GM12865 (cell line): ENCODE measurements at regions not wholly inside any gene's neighbourhood (a gene's known extent, or its start where the extent isn't known, plus 50 kb on each side); places are given as distances from the start of the nearest gene placed in this dataset.

Experiments used
- DNase-seq: peaks from one replicate; pipeline ENCODE4 v3.0.0; 2010; ENCODE audit warnings: low read depth
- H3K4me3 ChIP-seq: 2 replicates; pipeline ENCODE4 v1.5.1; 2011; ENCODE audit warnings: mild to moderate bottlenecking, low read depth, low read length, control low read depth
- TF ChIP-seq, protein P1 (sequence below): IDR thresholded peaks from 2 replicates; pipeline ENCODE4 v1.5.1; 2011; ENCODE audit warnings: low read length, control low read depth, low read depth, inconsistent platforms; ENCODE audit not compliant: insufficient read depth; ENCODE audit errors: missing control alignments

DNA sequence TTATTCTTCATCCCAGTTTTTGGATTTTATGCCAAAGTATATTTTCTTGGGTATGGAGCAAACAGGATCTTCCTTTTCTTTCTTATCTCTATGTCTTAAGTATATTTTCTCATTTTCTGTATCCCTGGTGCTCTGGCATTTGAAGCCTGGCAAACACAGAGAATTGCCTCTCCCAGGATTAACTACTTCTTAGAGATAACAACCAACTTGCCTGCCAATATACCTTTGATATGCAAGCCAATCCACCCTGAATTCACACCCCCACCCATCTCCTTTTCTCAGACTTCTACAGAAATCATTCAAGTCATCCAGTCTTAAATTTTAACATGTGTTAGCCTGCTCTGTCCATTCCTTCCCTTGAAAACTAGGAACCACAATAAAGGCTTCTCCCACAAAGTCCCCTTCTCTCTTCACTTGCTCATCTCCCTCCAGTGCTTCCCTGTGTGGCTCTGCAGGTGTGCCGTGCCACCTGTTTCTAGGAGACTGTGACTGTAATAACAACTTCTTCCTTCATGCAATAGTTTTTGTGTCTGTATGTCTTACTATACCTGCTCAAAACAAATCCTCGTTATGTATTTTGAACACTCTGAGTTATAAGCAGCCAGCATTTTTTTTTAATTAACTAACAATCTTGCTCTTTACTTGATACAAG lies 649.7 kb upstream of the RIOK2 start:
- DNase-seq, result no peak
- TF ChIP-seq, protein P1, sequence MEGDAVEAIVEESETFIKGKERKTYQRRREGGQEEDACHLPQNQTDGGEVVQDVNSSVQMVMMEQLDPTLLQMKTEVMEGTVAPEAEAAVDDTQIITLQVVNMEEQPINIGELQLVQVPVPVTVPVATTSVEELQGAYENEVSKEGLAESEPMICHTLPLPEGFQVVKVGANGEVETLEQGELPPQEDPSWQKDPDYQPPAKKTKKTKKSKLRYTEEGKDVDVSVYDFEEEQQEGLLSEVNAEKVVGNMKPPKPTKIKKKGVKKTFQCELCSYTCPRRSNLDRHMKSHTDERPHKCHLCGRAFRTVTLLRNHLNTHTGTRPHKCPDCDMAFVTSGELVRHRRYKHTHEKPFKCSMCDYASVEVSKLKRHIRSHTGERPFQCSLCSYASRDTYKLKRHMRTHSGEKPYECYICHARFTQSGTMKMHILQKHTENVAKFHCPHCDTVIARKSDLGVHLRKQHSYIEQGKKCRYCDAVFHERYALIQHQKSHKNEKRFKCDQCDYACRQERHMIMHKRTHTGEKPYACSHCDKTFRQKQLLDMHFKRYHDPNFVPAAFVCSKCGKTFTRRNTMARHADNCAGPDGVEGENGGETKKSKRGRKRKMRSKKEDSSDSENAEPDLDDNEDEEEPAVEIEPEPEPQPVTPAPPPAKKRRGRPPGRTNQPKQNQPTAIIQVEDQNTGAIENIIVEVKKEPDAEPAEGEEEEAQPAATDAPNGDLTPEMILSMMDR, result no peak
- no peak overlapping the region for H3K4me3 ChIP-seq

DNA sequence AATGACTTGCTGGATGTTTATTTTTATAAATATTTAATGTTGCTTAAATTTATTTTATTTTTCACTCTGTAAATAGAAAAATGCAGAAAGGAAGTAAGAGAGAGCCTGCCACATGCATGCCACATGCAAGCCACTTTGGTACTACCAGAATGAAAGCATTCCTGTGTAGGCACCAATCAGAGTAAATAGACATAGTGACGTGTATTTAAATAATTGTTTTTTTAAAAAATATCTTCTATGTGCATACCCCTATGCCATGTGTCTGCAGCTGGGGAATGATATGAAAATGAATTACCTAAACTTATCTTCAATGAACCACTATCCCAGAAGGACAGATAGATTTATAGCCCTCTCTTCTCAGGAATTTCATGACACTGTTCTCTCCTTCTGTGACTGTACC lies 651.5 kb upstream of the RIOK2 start:
- DNase-seq, result no peak
- TF ChIP-seq, protein P1, result no peak
- H3K4me3 ChIP-seq, result no peak overlapping the region

DNA sequence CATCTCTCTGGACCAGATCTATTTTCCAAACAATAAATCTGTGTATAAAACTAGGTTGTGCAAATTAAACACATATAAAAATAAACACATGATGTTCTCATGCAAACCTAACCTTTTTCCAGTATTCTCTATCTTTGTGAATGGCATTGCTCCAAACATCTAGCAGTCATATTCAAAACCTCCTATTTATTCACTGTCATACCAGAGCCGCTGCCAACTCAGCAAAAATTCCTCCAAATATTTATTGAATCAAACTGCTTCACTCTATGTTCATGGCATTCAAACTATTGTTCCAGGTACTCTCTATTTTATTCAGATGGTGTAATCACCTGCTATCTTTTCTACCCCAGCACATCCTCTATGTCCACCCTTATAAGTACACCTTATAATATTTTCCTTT lies 652.1 kb upstream of the RIOK2 start:
- DNase-seq, result no peak
- no peak overlapping the region for H3K4me3 ChIP-seq
- TF ChIP-seq, protein P1, result no peak

DNA sequence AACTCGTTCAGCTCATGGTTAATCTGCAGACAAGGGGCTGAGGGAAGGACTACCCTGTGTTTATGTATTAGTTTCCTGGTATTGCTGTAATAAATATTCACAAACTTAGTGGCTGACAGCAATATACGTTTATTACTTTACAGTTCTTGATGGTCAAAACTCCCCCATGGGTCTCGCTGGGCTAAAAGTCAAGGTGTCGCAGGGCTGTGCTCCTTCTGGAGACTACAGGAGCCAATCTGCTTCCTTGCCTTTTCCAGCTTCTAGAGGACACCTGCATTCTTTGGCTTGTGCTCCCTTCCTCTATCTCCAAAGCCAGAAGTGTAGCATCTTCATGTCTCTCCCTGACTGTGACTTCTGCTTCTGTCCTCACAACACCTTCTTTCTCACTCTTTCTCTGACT lies 653.8 kb upstream of the RIOK2 start:
- no peak for DNase-seq
- no peak overlapping the region for H3K4me3 ChIP-seq
- TF ChIP-seq, protein P1, result no peak

DNA sequence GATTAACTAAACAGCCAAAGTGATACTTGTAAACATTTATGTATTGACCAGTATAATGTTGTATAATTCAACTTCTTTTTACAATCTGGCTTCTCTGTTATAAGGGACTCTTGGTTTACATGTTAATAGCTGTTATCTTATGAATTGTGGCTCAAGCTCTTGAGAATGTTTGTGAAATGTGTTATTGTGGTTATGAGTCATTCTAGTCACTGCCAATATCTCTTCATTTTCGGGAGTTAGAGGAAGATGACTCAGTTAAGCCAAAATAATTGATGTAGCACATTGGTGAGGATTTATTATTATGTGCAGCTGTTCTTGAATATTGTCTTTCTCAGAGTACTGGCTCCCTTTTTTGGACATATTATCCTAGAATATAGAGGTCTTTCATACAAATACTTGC lies 655.2 kb upstream of the RIOK2 start:
- TF ChIP-seq, protein P1, result no peak
- DNase-seq, result peak; percentile 68
- no peak overlapping the region for H3K4me3 ChIP-seq

DNA sequence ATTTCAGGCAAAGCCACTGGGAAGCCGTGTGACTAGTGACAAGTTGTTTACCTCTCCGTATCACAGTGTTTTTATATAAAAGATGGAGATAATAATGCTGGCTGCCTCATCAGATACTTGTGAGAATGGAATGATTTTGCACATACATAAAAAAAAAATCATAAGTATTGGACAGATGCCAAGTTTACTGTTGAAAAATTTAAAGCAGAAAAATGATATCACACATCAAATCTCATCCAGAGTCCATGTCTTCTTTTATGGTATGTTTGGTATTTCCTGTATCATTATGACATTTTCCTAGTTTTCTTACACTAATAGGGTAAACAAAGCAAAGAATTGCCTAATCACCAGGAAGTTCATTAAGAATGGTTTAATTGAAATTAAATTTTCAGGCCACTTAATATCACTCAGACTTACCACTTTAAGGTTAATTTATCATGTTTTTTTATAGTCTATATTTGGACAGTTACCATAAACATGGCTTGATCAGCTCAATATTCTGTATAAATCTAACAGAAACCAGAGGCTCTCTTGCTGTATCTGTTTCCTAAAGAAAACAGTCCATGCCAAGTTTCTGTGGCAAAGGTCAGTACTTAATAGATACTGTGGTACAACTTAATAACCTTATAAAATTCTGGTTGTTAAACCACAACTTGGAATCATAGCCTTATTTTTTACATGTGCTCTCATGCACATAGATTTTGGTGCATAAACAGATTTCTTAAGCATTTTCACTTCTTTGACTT lies 656.5 kb upstream of the RIOK2 start:
- TF ChIP-seq, protein P1, result no peak
- no peak for DNase-seq
- no peak overlapping the region for H3K4me3 ChIP-seq
